ENCODE measurements at regions not wholly inside any gene's neighbourhood (a gene's known extent, or its start where the extent isn't known, plus 50 kb on each side); places are given as distances from the start of the nearest gene placed in this dataset.

GRCh38 chr5:26229848-26230247, 808.5 kb downstream of the CDH9 start:
- TF ChIP-seq CTBP1 (IDR thresholded peaks at IDR 0.05; ENCODE audit: borderline replicate concordance), result no peak
- TF ChIP-seq HDGF (IDR thresholded peaks at IDR 0.05; ENCODE audit: borderline replicate concordance), result no peak
- TF ChIP-seq SP1 (IDR thresholded peaks at IDR 0.05), result no peak
- TF ChIP-seq TARDBP (IDR thresholded peaks at IDR 0.05), result no peak

All from HEK293T (cell line).